Breast epithelium (tissue), 4 donors: ENCODE measurements at regions not wholly inside any gene's neighbourhood (a gene's known extent, or its start where the extent isn't known, plus 50 kb on each side); places are given as distances from the start of the nearest gene placed in this dataset.

ENCODE experiments used
- DNase-seq, 2 donors: peaks; one replicate each; pipeline ENCODE4 v3.0.0-alpha.2; 2019; ENCODE audit warnings: low spot score in 2 of 2
- H3K27ac ChIP-seq, 2 donors: fragments of 200-600 bp; sonication (generic) in 1 of 2; one replicate each; pipeline ENCODE4 v1.5.1; 2016 to 2019; ENCODE audit warnings: mild to moderate bottlenecking in 1 of 2
- H3K27me3 ChIP-seq, 2 donors: fragments of 200-600 bp; sonication (generic) in 1 of 2; one replicate each; pipeline versions ENCODE4 v1.5.1 to v1.6.0; 2017 to 2019; ENCODE audit warnings: control low read depth in 1 of 2, mild to moderate bottlenecking in 1 of 2
- H3K36me3 ChIP-seq: fragments of 200-600 bp; one replicate; pipeline ENCODE4 v1.5.1; 2019
- H3K4me1 ChIP-seq, 2 donors: fragments of 200-600 bp; sonication (generic); one replicate each; pipeline ENCODE4 v1.5.1; 2016 to 2019; ENCODE audit warnings: control low read depth in 1 of 2
- H3K4me3 ChIP-seq, 3 donors: fragments of 200-600 bp; sonication (generic); 1 replicate in 2 of 3; 2 replicates in 1 of 3; pipeline ENCODE4 v1.5.1; 2016 to 2019; ENCODE audit warnings: mild to moderate bottlenecking in 3 of 3, moderate library complexity in 2 of 3
- H3K9me3 ChIP-seq, 2 donors: fragments of 200-600 bp; sonication (generic) in 1 of 2; one replicate each; pipeline ENCODE4 v1.5.1; 2016 to 2019; ENCODE audit warnings: control low read depth in 1 of 2
- POLR2A ChIP-seq: fragments of 450-650 bp; IDR thresholded peaks from one replicate; pipeline ENCODE4 v1.6.1; 2016; ENCODE audit warnings: antibody characterized with exemption, mild to moderate bottlenecking, moderate library complexity
- POLR2AphosphoS5 ChIP-seq, 3 donors: sonication (generic); formaldehyde crosslinking; IDR thresholded peaks; one replicate each; pipeline ENCODE4 v1.6.1; 2017; ENCODE audit warnings: antibody characterized with exemption in 3 of 3
- intact Hi-C: fragments of 100-400 bp; cut with DNase I; formaldehyde crosslinking; loops from one replicate; pipeline ENCODE4 v1.15.1; 2023; ENCODE audit warnings: low total_unique reads
- TF ChIP-seq, protein P1 (sequence below), 3 donors: fragments of 450-650 bp; IDR thresholded peaks; one replicate each; pipeline ENCODE4 v1.5.1; 2016 to 2017; ENCODE audit warnings: antibody characterized with exemption in 3 of 3, mild to moderate bottlenecking in 3 of 3, moderate library complexity in 3 of 3

DNA sequence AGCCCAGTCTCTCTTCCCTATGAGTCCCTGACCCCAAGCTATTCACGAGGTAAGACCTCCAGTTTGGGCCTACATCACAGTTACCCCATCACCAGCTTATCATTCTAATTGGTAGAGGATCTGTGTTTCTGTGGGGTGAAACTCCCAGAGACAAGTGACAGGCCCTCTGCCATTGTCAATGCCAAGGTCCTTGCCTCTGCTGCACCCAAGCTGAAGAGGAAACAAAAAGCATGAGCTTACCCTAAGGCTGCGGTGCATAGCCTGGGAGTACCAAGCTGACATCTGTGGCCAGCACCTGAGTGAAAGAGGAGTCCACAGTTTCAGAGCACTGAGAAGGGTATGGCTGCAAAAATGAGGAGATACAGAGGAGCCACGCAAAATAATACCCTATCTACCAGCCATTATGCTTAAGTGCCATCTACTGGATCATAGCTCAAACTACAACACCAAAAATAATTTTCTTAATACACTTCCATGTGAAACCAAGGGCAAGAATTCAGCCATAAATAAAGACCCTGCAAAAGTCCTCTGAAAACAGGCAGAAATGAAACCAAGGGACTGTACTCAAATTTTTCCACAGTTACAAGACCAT, 62.3 kb upstream of the ANO5 start:
- no peaks in the 10 kb centered on the region for H3K4me1 ChIP-seq
- no peaks in the 10 kb centered on the region for H3K27me3 ChIP-seq
- peaks cover 5 to 6% of the 10 kb centered on the region in 2 donors for H3K9me3 ChIP-seq
- H3K36me3 ChIP-seq, result peaks cover 2% of the 10 kb centered on the region
- intact Hi-C loops, result no loop called here
- DNase-seq, result no peak
- TF ChIP-seq, protein P1, sequence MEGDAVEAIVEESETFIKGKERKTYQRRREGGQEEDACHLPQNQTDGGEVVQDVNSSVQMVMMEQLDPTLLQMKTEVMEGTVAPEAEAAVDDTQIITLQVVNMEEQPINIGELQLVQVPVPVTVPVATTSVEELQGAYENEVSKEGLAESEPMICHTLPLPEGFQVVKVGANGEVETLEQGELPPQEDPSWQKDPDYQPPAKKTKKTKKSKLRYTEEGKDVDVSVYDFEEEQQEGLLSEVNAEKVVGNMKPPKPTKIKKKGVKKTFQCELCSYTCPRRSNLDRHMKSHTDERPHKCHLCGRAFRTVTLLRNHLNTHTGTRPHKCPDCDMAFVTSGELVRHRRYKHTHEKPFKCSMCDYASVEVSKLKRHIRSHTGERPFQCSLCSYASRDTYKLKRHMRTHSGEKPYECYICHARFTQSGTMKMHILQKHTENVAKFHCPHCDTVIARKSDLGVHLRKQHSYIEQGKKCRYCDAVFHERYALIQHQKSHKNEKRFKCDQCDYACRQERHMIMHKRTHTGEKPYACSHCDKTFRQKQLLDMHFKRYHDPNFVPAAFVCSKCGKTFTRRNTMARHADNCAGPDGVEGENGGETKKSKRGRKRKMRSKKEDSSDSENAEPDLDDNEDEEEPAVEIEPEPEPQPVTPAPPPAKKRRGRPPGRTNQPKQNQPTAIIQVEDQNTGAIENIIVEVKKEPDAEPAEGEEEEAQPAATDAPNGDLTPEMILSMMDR (IDR thresholded peaks at IDR 0.05), result peak in 1 of 3 donors; percentile 20
- TF ChIP-seq POLR2A (no peak), POLR2AphosphoS5 (IDR thresholded peaks at IDR 0.05) (no peak)
- no peak overlapping the region for H3K4me3 ChIP-seq
- no peak overlapping the region for H3K27ac ChIP-seq

DNA sequence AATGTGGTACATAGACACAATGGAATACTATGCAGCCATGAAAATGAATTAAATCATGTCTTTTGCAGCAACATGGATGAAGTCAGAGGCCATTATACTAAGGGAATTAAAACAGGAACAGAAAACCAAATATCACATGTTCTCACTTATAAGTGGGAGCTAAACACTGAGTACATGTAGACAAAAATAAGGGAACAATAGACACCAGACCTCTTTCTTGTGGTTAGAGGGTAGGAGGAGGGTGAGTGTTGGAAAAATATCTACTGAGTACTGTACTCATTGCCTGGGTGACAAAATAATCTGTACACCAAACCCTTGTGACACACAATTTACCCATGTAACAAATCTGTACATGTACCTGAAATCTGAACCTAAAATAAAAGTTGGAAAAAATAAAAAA, 59.1 kb upstream of the ANO5 start:
- intact Hi-C loops, result no loop called here
- no peak for TF ChIP-seq POLR2A
- TF ChIP-seq, protein P1 (IDR thresholded peaks at IDR 0.05), result no peak
- H3K9me3 ChIP-seq, result peaks cover 0 to 4% of the 10 kb centered on the region in 2 donors
- H3K4me3 ChIP-seq, result no peak overlapping the region
- no peak for DNase-seq
- H3K27me3 ChIP-seq, result no peaks in the 10 kb centered on the region
- no peak overlapping the region for H3K27ac ChIP-seq
- H3K4me1 ChIP-seq, result no peaks in the 10 kb centered on the region
- peaks cover 2% of the 10 kb centered on the region for H3K36me3 ChIP-seq

DNA sequence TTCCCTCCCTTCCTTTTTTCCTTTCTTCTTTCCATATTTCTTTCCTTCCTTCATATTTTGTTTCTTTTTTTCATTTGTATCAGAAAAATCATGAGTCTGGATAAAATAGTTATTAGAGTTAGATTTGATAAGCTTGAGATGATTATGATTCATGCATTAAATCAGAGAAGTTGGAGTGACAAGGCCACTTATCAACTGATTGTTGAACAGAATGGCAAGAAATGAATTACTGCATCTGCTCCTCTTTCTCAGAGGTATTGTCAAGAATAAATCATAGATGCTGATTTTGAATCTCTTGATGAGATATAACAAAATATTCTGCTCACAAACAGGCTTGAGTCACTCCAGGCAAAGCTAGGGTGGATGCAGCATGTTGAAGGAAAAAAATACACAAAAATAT, 54.6 kb upstream of the ANO5 start:
- no peak for DNase-seq
- H3K4me3 ChIP-seq, result no peak overlapping the region
- no peak overlapping the region for H3K27ac ChIP-seq
- no peaks in the 10 kb centered on the region for H3K27me3 ChIP-seq
- H3K36me3 ChIP-seq, result peaks cover 2% of the 10 kb centered on the region
- no peaks in the 10 kb centered on the region for H3K4me1 ChIP-seq
- TF ChIP-seq POLR2A, result no peak
- TF ChIP-seq, protein P1 (IDR thresholded peaks at IDR 0.05), result no peak
- intact Hi-C loops, result no loop called here
- no peaks in the 10 kb centered on the region for H3K9me3 ChIP-seq
